HCT116 (cell line): ENCODE measurements at regions not wholly inside any gene's neighbourhood (a gene's known extent, or its start where the extent isn't known, plus 50 kb on each side); places are given as distances from the start of the nearest gene placed in this dataset.

ENCODE experiments used
- ATAC-seq: fragments of 200-7000 bp; cut with Tn5 transposase; 2 replicates; pipeline ENCODE4 v1.9.1; 2020; ENCODE audit warnings: mild to moderate bottlenecking, moderate library complexity
- BruUV-seq: library from RNA; stranded (reverse); fragments of 400-500 nt; replicated peaks from 2 replicates; lab custom pipeline; 2021; lab: Mats Ljungman, UMichigan
- CTCF ChIA-PET: fragments of 300-600 bp; sonication (Branson Sonifier 250); formaldehyde crosslinking; loops from one replicate; lab custom pipeline; 2021; ENCODE audit warnings: antibody characterized with exemption; lab: Charles Lee
- POLR2A ChIA-PET: fragments of 300-600, 350-600 bp; sonication (Branson Sonifier 250); formaldehyde crosslinking; loops from one replicate; lab custom pipeline; 2021; ENCODE audit warnings: antibody characterized with exemption; lab: Charles Lee
- RAD21 ChIA-PET, 2 experiments: fragments of 300-600 bp; sonication (Branson Sonifier 250); formaldehyde crosslinking; loops; one replicate each; lab custom pipeline; 2023; ENCODE audit warnings: low total read pairs in 2 of 2; ENCODE audit not compliant: uncharacterized antibody in 2 of 2, unreplicated experiment in 2 of 2, low non-redundant PET in 1 of 2; lab: Charles Lee
- DNase-seq: peaks from one replicate; pipeline ENCODE4 v3.0.0-alpha.2; 2010; ENCODE audit warnings: low read depth, low spot score
- H2AFZ ChIP-seq: fragments of 200-600 bp; shearing (Covaris generic), sonication (generic); 2 replicates; pipeline ENCODE4 v1.6.1; 2017; ENCODE audit warnings: low read depth, mixed run types, mixed read lengths, antibody characterized with exemption, low read length; ENCODE audit not compliant: poor library complexity, severe bottlenecking
- H3K27ac ChIP-seq: 2 replicates; pipeline ENCODE4 v1.5.1; 2012; ENCODE audit warnings: low read depth, low read length
- H3K27me3 ChIP-seq: fragments of 200-600 bp; sonication (generic); 2 replicates; pipeline ENCODE4 v1.6.1; 2016; ENCODE audit warnings: mixed run types, low read length, mixed read lengths; ENCODE audit not compliant: insufficient read depth
- H3K36me3 ChIP-seq, 2 experiments: fragments of 200-500 bp in 1 of 2; fragments of 200-600 bp in 1 of 2; sonication (Bioruptor generic) in 1 of 2; sonication (generic) in 1 of 2; 2 replicates each; pipeline versions ENCODE4 v1.5.1 to v1.6.1; 2014 to 2016; ENCODE audit warnings: low read length in 2 of 2, inconsistent platforms in 1 of 2, mixed read lengths in 1 of 2, mixed run types in 1 of 2; ENCODE audit not compliant: insufficient read depth in 2 of 2, control insufficient read depth in 1 of 2
- H3K4me1 ChIP-seq, 2 experiments: fragments of 200-600 bp in 1 of 2; sonication (generic) in 1 of 2; 2 replicates each; pipeline versions ENCODE4 v1.5.1 to v1.6.1; 2012 to 2017; ENCODE audit warnings: low read length in 2 of 2, inconsistent platforms in 1 of 2, mild to moderate bottlenecking in 1 of 2, mixed read lengths in 1 of 2, mixed run types in 1 of 2, moderate library complexity in 1 of 2; ENCODE audit not compliant: insufficient read depth in 2 of 2, control insufficient read depth in 1 of 2
- H3K4me2 ChIP-seq: fragments of 200-600 bp; sonication (generic); 2 replicates; pipeline ENCODE4 v1.6.1; 2017; ENCODE audit warnings: mixed run types, low read length, mixed read lengths
- H3K4me3 ChIP-seq, 2 experiments: fragments of 200-600 bp in 1 of 2; sonication (generic) in 1 of 2; replicated peaks in 1 of 2; 2 replicates each; pipeline ENCODE4 v1.5.1; 2011 to 2016; ENCODE audit warnings: low read length in 2 of 2, control low read depth in 1 of 2, low read depth in 1 of 2, mild to moderate bottlenecking in 1 of 2, mixed read lengths in 1 of 2, mixed run types in 1 of 2
- H3K79me2 ChIP-seq: fragments of 200-600 bp; sonication (generic); 2 replicates; pipeline ENCODE4 v1.6.1; 2017; ENCODE audit warnings: mild to moderate bottlenecking, mixed run types, low read length, moderate library complexity, mixed read lengths; ENCODE audit not compliant: insufficient read depth
- H3K9ac ChIP-seq: fragments of 200-600 bp; sonication (generic); 2 replicates; pipeline ENCODE4 v1.6.1; 2016; ENCODE audit warnings: low read length, mixed read lengths
- H3K9me2 ChIP-seq: fragments of 200-600 bp; sonication (generic), shearing (Covaris generic); 2 replicates; pipeline ENCODE4 v1.6.1; 2017; ENCODE audit warnings: mixed run types, mild to moderate bottlenecking, moderate library complexity; ENCODE audit not compliant: insufficient read depth
- H3K9me3 ChIP-seq, 2 experiments: fragments of 200-500 bp in 1 of 2; fragments of 200-600 bp in 1 of 2; sonication (Bioruptor generic) in 1 of 2; sonication (generic) in 1 of 2; 2 replicates each; pipeline ENCODE4 v1.6.1; 2014 to 2017; ENCODE audit warnings: low read length in 2 of 2, mixed read lengths in 2 of 2, inconsistent platforms in 1 of 2, low read depth in 1 of 2, mild to moderate bottlenecking in 1 of 2, mixed run types in 1 of 2, moderate library complexity in 1 of 2; ENCODE audit not compliant: control insufficient read depth in 1 of 2, insufficient read depth in 1 of 2
- H4K20me1 ChIP-seq: fragments of 200-600 bp; sonication (generic), shearing (Covaris generic); 2 replicates; pipeline ENCODE4 v1.6.1; 2017; ENCODE audit warnings: mixed run types, mild to moderate bottlenecking, moderate library complexity; ENCODE audit not compliant: insufficient read depth
- CBX3 ChIP-seq: IDR thresholded peaks from 2 replicates; pipeline ENCODE4 v1.6.1; 2012; ENCODE audit warnings: low read depth
- CEBPB ChIP-seq: IDR thresholded peaks from 2 replicates; pipeline ENCODE4 v1.6.1; 2012; ENCODE audit warnings: low read depth
- ELF1 ChIP-seq: IDR thresholded peaks from 2 replicates; pipeline ENCODE4 v1.6.1; 2012; ENCODE audit warnings: low read depth, borderline replicate concordance
- FOSL1 ChIP-seq: IDR thresholded peaks from 2 replicates; pipeline ENCODE4 v1.6.1; 2012; ENCODE audit warnings: low read depth
- POLR2AphosphoS5 ChIP-seq: IDR thresholded peaks from 2 replicates; pipeline ENCODE4 v1.6.1; 2011; ENCODE audit warnings: mild to moderate bottlenecking, low read depth, low read length, moderate library complexity
- RAD21 ChIP-seq: IDR thresholded peaks from 2 replicates; pipeline ENCODE4 v1.6.1; 2012; ENCODE audit warnings: low read depth, mild to moderate bottlenecking
- SP1 ChIP-seq: IDR thresholded peaks from 2 replicates; pipeline ENCODE4 v1.6.1; 2012; ENCODE audit warnings: low read depth
- TCF7L2 ChIP-seq: IDR thresholded peaks from 2 replicates; pipeline ENCODE4 v1.7.0; 2011; ENCODE audit warnings: borderline replicate concordance, inconsistent platforms; ENCODE audit not compliant: insufficient read depth, insufficient read length; ENCODE audit errors: extremely low read depth
- YY1 ChIP-seq: IDR thresholded peaks from 2 replicates; pipeline ENCODE4 v1.6.1; 2011; ENCODE audit warnings: low read length, low read depth, moderate library complexity, mild to moderate bottlenecking; ENCODE audit not compliant: insufficient replicate concordance; ENCODE audit errors: extremely low read depth
- ZFX ChIP-seq: fragments of 450-650 bp; IDR thresholded peaks from 2 replicates; pipeline ENCODE4 v1.6.1; 2017
- ZNF274 ChIP-seq: fragments of 200-500 bp; sonication (Bioruptor generic); IDR thresholded peaks from 2 replicates; pipeline ENCODE4 v1.6.1; 2014; ENCODE audit warnings: mild to moderate bottlenecking, low read depth, low read length, inconsistent platforms
- intact Hi-C: fragments of 100-400 bp; cut with micrococcal nuclease; formaldehyde crosslinking; loops from 2 replicates; pipeline ENCODE4 v1.10.0; 2022
- TF ChIP-seq, protein P1 (sequence below): IDR thresholded peaks from 2 replicates; pipeline ENCODE4 v1.6.1; 2011; ENCODE audit warnings: mild to moderate bottlenecking, low read length, moderate library complexity; ENCODE audit not compliant: insufficient replicate concordance; ENCODE audit errors: extremely low read depth
- TF ChIP-seq, protein P2 (sequence below), 3 experiments: fragments of 200-600 bp in 1 of 3; sonication (generic) in 1 of 3; IDR thresholded peaks in 2 of 3; conservative IDR thresholded peaks in 1 of 3; 2 replicates each; pipeline ENCODE4 v1.5.1; 2012 to 2017; ENCODE audit warnings: low read depth in 2 of 3, low read length in 2 of 3, antibody characterized with exemption in 1 of 3, borderline replicate concordance in 1 of 3, control low read depth in 1 of 3, mild to moderate bottlenecking in 1 of 3, mixed read lengths in 1 of 3, mixed run types in 1 of 3, moderate library complexity in 1 of 3; ENCODE audit not compliant: insufficient read depth in 1 of 3
- TF ChIP-seq, protein P3 (sequence below): IDR thresholded peaks from 2 replicates; pipeline ENCODE4 v1.6.1; 2012; ENCODE audit warnings: low read depth
- TF ChIP-seq, protein P4 (sequence below): IDR thresholded peaks from 2 replicates; pipeline ENCODE4 v1.6.1; 2012

DNA sequence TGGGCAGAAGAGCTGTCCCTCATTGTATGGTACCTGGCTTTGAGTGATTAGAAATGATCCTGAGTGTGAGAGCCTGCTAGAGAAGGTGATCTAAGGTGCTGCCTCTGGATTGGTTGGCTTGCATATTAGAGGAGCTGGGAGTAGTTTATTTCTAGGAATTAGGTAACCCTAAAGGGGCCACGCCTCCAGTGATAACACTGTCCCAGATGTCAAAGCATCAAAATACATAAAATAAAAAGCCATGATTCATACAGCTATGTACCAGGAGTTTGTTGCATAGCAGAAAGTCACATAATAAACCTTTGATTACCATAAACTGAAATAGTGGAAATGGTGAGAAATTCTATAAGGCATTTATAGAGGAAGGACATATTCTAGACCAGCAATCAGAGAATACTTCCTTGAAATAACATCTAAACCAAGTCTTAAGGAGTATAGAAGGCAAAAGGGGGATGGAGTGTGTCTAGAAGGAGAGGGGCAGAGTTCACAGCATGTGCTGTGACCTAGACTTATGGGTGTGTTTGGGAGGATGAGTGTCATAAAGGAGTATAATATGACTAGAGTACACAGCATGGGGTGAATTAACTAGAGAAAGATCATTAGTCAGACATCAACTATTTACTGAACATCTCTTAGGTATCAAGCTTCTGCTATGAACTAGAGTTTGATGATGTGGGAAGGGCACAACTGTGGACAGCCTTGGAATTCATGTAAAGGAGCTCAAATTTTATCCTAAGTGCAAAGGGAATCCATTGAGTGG, 686.4 kb downstream of the GALC start:
- CTCF ChIA-PET, result no interaction called here
- H2AFZ ChIP-seq, result no peak overlapping the region
- H3K27ac ChIP-seq, result no peak overlapping the region
- TF ChIP-seq CBX3 (no peak), YY1 (no peak), POLR2AphosphoS5 (no peak), FOSL1 (no peak), ELF1 (no peak), RAD21 (no peak), CEBPB (no peak), ZNF274 (no peak), SP1 (no peak), ZFX (no peak), TCF7L2 (no peak)
- TF ChIP-seq, protein P1, sequence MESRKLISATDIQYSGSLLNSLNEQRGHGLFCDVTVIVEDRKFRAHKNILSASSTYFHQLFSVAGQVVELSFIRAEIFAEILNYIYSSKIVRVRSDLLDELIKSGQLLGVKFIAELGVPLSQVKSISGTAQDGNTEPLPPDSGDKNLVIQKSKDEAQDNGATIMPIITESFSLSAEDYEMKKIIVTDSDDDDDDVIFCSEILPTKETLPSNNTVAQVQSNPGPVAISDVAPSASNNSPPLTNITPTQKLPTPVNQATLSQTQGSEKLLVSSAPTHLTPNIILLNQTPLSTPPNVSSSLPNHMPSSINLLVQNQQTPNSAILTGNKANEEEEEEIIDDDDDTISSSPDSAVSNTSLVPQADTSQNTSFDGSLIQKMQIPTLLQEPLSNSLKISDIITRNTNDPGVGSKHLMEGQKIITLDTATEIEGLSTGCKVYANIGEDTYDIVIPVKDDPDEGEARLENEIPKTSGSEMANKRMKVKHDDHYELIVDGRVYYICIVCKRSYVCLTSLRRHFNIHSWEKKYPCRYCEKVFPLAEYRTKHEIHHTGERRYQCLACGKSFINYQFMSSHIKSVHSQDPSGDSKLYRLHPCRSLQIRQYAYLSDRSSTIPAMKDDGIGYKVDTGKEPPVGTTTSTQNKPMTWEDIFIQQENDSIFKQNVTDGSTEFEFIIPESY, result no peak
- TF ChIP-seq, protein P2, sequence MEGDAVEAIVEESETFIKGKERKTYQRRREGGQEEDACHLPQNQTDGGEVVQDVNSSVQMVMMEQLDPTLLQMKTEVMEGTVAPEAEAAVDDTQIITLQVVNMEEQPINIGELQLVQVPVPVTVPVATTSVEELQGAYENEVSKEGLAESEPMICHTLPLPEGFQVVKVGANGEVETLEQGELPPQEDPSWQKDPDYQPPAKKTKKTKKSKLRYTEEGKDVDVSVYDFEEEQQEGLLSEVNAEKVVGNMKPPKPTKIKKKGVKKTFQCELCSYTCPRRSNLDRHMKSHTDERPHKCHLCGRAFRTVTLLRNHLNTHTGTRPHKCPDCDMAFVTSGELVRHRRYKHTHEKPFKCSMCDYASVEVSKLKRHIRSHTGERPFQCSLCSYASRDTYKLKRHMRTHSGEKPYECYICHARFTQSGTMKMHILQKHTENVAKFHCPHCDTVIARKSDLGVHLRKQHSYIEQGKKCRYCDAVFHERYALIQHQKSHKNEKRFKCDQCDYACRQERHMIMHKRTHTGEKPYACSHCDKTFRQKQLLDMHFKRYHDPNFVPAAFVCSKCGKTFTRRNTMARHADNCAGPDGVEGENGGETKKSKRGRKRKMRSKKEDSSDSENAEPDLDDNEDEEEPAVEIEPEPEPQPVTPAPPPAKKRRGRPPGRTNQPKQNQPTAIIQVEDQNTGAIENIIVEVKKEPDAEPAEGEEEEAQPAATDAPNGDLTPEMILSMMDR (IDR thresholded peaks at IDR 0.05 in 2 of 3, conservative IDR thresholded peaks at IDR 0.05 in 1 of 3; ENCODE audit: borderline replicate concordance in 1 of 3, insufficient read depth in 1 of 3, low read depth in 2 of 3, low read length in 2 of 3), result no peak
- TF ChIP-seq, protein P3, sequence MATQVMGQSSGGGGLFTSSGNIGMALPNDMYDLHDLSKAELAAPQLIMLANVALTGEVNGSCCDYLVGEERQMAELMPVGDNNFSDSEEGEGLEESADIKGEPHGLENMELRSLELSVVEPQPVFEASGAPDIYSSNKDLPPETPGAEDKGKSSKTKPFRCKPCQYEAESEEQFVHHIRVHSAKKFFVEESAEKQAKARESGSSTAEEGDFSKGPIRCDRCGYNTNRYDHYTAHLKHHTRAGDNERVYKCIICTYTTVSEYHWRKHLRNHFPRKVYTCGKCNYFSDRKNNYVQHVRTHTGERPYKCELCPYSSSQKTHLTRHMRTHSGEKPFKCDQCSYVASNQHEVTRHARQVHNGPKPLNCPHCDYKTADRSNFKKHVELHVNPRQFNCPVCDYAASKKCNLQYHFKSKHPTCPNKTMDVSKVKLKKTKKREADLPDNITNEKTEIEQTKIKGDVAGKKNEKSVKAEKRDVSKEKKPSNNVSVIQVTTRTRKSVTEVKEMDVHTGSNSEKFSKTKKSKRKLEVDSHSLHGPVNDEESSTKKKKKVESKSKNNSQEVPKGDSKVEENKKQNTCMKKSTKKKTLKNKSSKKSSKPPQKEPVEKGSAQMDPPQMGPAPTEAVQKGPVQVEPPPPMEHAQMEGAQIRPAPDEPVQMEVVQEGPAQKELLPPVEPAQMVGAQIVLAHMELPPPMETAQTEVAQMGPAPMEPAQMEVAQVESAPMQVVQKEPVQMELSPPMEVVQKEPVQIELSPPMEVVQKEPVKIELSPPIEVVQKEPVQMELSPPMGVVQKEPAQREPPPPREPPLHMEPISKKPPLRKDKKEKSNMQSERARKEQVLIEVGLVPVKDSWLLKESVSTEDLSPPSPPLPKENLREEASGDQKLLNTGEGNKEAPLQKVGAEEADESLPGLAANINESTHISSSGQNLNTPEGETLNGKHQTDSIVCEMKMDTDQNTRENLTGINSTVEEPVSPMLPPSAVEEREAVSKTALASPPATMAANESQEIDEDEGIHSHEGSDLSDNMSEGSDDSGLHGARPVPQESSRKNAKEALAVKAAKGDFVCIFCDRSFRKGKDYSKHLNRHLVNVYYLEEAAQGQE, result no peak
- TF ChIP-seq, protein P4, sequence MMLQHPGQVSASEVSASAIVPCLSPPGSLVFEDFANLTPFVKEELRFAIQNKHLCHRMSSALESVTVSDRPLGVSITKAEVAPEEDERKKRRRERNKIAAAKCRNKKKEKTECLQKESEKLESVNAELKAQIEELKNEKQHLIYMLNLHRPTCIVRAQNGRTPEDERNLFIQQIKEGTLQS, result no peak
- TF ChIP-seq, all 23 proteins: peak for 0
- DNase-seq, result no peak
- Histone ChIP-seq H3K36me3 (no peaks in the 10 kb centered on the region), H4K20me1 (no peaks in the 10 kb centered on the region), H3K9me3 (peaks cover 9 to 20% of the 10 kb centered on the region in 2 experiments; a peak in 2 of 4 replicates), H3K4me3 (no peak overlapping the region), H3K79me2 (no peaks in the 10 kb centered on the region), H3K9ac (no peak overlapping the region), H3K9me2 (no peaks in the 10 kb centered on the region), H3K27me3 (no peaks in the 10 kb centered on the region), H3K4me2 (no peak overlapping the region), H3K4me1 (no peaks in the 10 kb centered on the region)
- ChIA-PET RAD21 (no interaction called here), POLR2A (no interaction called here)
- BruUV-seq, result no TSS peak
- no peak for ATAC-seq
- intact Hi-C loops, result no loop called here
